OCI-LY3 (cell line): ENCODE measurements at regions not wholly inside any gene's neighbourhood (a gene's known extent, or its start where the extent isn't known, plus 50 kb on each side); places are given as distances from the start of the nearest gene placed in this dataset.

Experiments used
- EZH2phosphoT487 ChIP-seq: fragments of 200-600 bp; shearing (Covaris generic); IDR thresholded peaks from 2 replicates; pipeline ENCODE4 v1.6.1; 2018; ENCODE audit warnings: antibody characterized with exemption, mixed run types, low read depth
- TF ChIP-seq, protein P1 (sequence below): fragments of 200-600, 300-600 bp; sonication (generic); IDR thresholded peaks from 2 replicates; pipeline ENCODE4 v1.5.1; 2014; ENCODE audit warnings: antibody characterized with exemption, low read length, low read depth

DNA sequence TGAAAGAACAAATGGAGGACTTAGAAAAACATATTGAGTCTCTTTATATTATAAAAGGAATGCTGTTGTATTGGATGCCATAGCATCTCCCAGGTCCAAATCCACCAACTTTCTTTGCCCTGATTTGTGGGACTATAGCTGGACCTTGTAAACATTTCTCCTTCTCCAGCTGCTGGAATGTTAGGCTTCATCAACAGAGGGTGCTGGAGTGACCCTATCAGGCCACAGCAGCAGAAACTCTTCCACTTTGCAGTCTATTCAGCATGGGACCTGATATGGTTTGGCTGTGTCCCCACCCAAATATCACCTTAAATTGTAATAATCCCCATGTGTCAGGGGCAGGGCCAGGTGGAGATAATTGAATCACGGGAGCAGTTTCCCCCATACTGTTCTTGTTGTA lies 138.4 kb upstream of the ARL4C start:
- TF ChIP-seq, protein P1, sequence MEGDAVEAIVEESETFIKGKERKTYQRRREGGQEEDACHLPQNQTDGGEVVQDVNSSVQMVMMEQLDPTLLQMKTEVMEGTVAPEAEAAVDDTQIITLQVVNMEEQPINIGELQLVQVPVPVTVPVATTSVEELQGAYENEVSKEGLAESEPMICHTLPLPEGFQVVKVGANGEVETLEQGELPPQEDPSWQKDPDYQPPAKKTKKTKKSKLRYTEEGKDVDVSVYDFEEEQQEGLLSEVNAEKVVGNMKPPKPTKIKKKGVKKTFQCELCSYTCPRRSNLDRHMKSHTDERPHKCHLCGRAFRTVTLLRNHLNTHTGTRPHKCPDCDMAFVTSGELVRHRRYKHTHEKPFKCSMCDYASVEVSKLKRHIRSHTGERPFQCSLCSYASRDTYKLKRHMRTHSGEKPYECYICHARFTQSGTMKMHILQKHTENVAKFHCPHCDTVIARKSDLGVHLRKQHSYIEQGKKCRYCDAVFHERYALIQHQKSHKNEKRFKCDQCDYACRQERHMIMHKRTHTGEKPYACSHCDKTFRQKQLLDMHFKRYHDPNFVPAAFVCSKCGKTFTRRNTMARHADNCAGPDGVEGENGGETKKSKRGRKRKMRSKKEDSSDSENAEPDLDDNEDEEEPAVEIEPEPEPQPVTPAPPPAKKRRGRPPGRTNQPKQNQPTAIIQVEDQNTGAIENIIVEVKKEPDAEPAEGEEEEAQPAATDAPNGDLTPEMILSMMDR = no peak
- TF ChIP-seq EZH2phosphoT487 = no peak
